CD14-positive monocyte (primary cell): ENCODE measurements at regions not wholly inside any gene's neighbourhood (a gene's known extent, or its start where the extent isn't known, plus 50 kb on each side); places are given as distances from the start of the nearest gene placed in this dataset.

Source experiments
- DNase-seq, 3 donors: peaks; one replicate each; pipeline ENCODE4 v3.0.0-alpha.2; 2011 to 2022
- H2AFZ ChIP-seq: 2 replicates; pipeline ENCODE4 v1.6.0; 2012; ENCODE audit warnings: mild to moderate bottlenecking, low read depth, low read length, inconsistent platforms; ENCODE audit not compliant: insufficient read depth, poor library complexity, severe bottlenecking
- H3K27ac ChIP-seq, 2 donors: 1 replicate in 1 of 2; 2 replicates in 1 of 2; pipeline ENCODE4 v1.5.1; 2012 to 2013; ENCODE audit warnings: low read length in 2 of 2, control low read depth in 1 of 2, inconsistent platforms in 1 of 2, low read depth in 1 of 2, mild to moderate bottlenecking in 1 of 2
- H3K27me3 ChIP-seq, 2 donors: one replicate each; pipeline versions ENCODE4 v1.6.0 to v1.6.1; 2011 to 2013; ENCODE audit warnings: low read length in 2 of 2; ENCODE audit not compliant: control insufficient read depth in 2 of 2, insufficient read depth in 2 of 2
- H3K36me3 ChIP-seq, 2 donors: replicated peaks in 1 of 2; 1 replicate in 1 of 2; 2 replicates in 1 of 2; pipeline versions ENCODE4 v1.5.1 to v1.6.1; 2012 to 2013; ENCODE audit warnings: low read length in 2 of 2, control low read depth in 1 of 2, inconsistent platforms in 1 of 2, mild to moderate bottlenecking in 1 of 2; ENCODE audit not compliant: insufficient read depth in 2 of 2, control insufficient read depth in 1 of 2
- H3K4me1 ChIP-seq, 2 donors: 1 replicate in 1 of 2; 2 replicates in 1 of 2; pipeline versions ENCODE4 v1.5.1 to v1.6.1; 2012 to 2013; ENCODE audit warnings: low read length in 2 of 2, control low read depth in 1 of 2, inconsistent platforms in 1 of 2, mild to moderate bottlenecking in 1 of 2, moderate library complexity in 1 of 2; ENCODE audit not compliant: insufficient read depth in 2 of 2, control insufficient read depth in 1 of 2
- H3K4me2 ChIP-seq: replicated peaks from 2 replicates; pipeline ENCODE3; 2012; ENCODE audit warnings: low read length, moderate library complexity, mild to moderate bottlenecking; ENCODE audit not compliant: poor library complexity, severe bottlenecking; ENCODE audit errors: extremely low read depth
- H3K4me3 ChIP-seq, 3 experiments: fragments of 200-600 bp in 1 of 3; sonication (generic) in 1 of 3; replicated peaks in 1 of 3; 1 replicate in 2 of 3; 2 replicates in 1 of 3; pipeline ENCODE4 v1.5.1; 2011 to 2013; ENCODE audit warnings: low read length in 3 of 3, mild to moderate bottlenecking in 3 of 3, control low read depth in 2 of 3, low read depth in 2 of 3, inconsistent platforms in 1 of 3, moderate library complexity in 1 of 3
- H3K79me2 ChIP-seq: 2 replicates; pipeline ENCODE4 v1.6.0; 2012; ENCODE audit warnings: mild to moderate bottlenecking, control low read depth, inconsistent platforms, low read length, moderate library complexity; ENCODE audit not compliant: insufficient read depth
- H3K9ac ChIP-seq: 2 replicates; pipeline ENCODE4 v1.6.0; 2017; ENCODE audit warnings: low read length, mild to moderate bottlenecking; ENCODE audit not compliant: insufficient read depth, poor library complexity, severe bottlenecking
- H3K9me3 ChIP-seq, 2 donors: replicated peaks in 1 of 2; 1 replicate in 1 of 2; 2 replicates in 1 of 2; pipeline versions ENCODE4 v1.5.1 to v1.6.1; 2012 to 2013; ENCODE audit warnings: low read length in 2 of 2, control low read depth in 1 of 2; ENCODE audit not compliant: control insufficient read depth in 1 of 2, insufficient read depth in 1 of 2
- H4K20me1 ChIP-seq: 2 replicates; pipeline ENCODE4 v1.6.0; 2012; ENCODE audit warnings: mild to moderate bottlenecking, low read length, control low read depth, moderate library complexity; ENCODE audit not compliant: insufficient read depth
- H3K27ac Mint-ChIP-seq, 7 donors: one replicate each; pipeline ENCODE4 v1.8.0; 2020; ENCODE audit warnings: mild to moderate bottlenecking in 7 of 7, mixed read lengths in 7 of 7, moderate library complexity in 6 of 7, inconsistent platforms in 2 of 7
- H3K27me3 Mint-ChIP-seq, 3 donors: one replicate each; pipeline ENCODE4 v1.8.0; 2021 to 2022; ENCODE audit warnings: low read depth in 3 of 3, mild to moderate bottlenecking in 3 of 3, mixed read lengths in 3 of 3, moderate library complexity in 3 of 3, inconsistent platforms in 1 of 3
- H3K36me3 Mint-ChIP-seq, 2 donors: one replicate each; pipeline ENCODE4 v1.8.0; 2020; ENCODE audit warnings: mixed read lengths in 2 of 2, inconsistent platforms in 1 of 2, mild to moderate bottlenecking in 1 of 2
- H3K4me1 Mint-ChIP-seq: one replicate; pipeline ENCODE4 v1.8.0; 2020; ENCODE audit warnings: mild to moderate bottlenecking, mixed read lengths
- H3K4me3 Mint-ChIP-seq, 2 donors: one replicate each; pipeline ENCODE4 v1.8.0; 2020; ENCODE audit warnings: mild to moderate bottlenecking in 2 of 2, mixed read lengths in 2 of 2, moderate library complexity in 1 of 2
- H3K9me3 Mint-ChIP-seq, 7 donors: one replicate each; pipeline ENCODE4 v1.8.0; 2020 to 2022; ENCODE audit warnings: mixed read lengths in 7 of 7, mild to moderate bottlenecking in 6 of 7, moderate library complexity in 6 of 7, inconsistent platforms in 2 of 7
- CTCF ChIP-seq: fragments of 200-600 bp; IDR thresholded peaks from one replicate; pipeline ENCODE4 v1.8.0; 2022; ENCODE audit warnings: antibody characterized with exemption, mild to moderate bottlenecking
- WGBS: methylation state at CpG from one replicate; pipeline ENCODE4 v1.1.5; 2013; ENCODE audit warnings: missing lambda C conversion rate; ENCODE audit not compliant: insufficient coverage; 5-methylcytosine and 5-hydroxymethylcytosine counted together
- intact Hi-C, 2 donors: fragments of 100-400 bp; cut with micrococcal nuclease; formaldehyde crosslinking; loops; one replicate each; pipeline versions ENCODE4 v1.15.0 to v1.15.1; 2023

- no peak overlapping the region for H2AFZ ChIP-seq
- intact Hi-C loops = no loop called here
- no peak for TF ChIP-seq CTCF
- no peaks in the 10 kb centered on the region for H3K4me1 Mint-ChIP-seq
- no peaks in the 10 kb centered on the region for H3K4me1 ChIP-seq
- H3K9me3 ChIP-seq = no peaks in the 10 kb centered on the region
- H3K79me2 ChIP-seq = no peaks in the 10 kb centered on the region
- H3K27ac ChIP-seq = no peak overlapping the region
- H3K9me3 Mint-ChIP-seq = peaks cover 0 to 4% (median 0%) of the 10 kb centered on the region in 7 donors
- H3K36me3 ChIP-seq = no peaks in the 10 kb centered on the region
- no peaks in the 10 kb centered on the region for H3K36me3 Mint-ChIP-seq
- no peak overlapping the region for H3K4me3 Mint-ChIP-seq
- H3K27ac Mint-ChIP-seq = no peak overlapping the region
- WGBS = no CpG with 5 or more reads among the region's 2 CpGs
- H3K4me3 ChIP-seq = no peak overlapping the region
- no peaks in the 10 kb centered on the region for H4K20me1 ChIP-seq
- no peaks in the 10 kb centered on the region for H3K27me3 Mint-ChIP-seq
- H3K27me3 ChIP-seq = no peaks in the 10 kb centered on the region
- H3K4me2 ChIP-seq = no peak overlapping the region
- DNase-seq = no peak
- no peak overlapping the region for H3K9ac ChIP-seq
Observed at GRCh38 chr10:112057072-112057471, 126.5 kb downstream of the GPAM start.

- Histone ChIP-seq H3K4me2 (no peak overlapping the region), H3K9me3 (no peaks in the 10 kb centered on the region), H3K36me3 (no peaks in the 10 kb centered on the region), H3K79me2 (no peaks in the 10 kb centered on the region), H3K4me1 (no peaks in the 10 kb centered on the region), H3K27ac (no peak overlapping the region), H4K20me1 (no peaks in the 10 kb centered on the region), H2AFZ (no peak overlapping the region), H3K9ac (no peak overlapping the region), H3K27me3 (no peaks in the 10 kb centered on the region), H3K4me3 (no peak overlapping the region)
- intact Hi-C loops = no loop called here
- Mint-ChIP-seq H3K27ac (no peak overlapping the region), H3K36me3 (no peaks in the 10 kb centered on the region), H3K4me3 (no peak overlapping the region), H3K27me3 (no peaks in the 10 kb centered on the region), H3K4me1 (no peaks in the 10 kb centered on the region), H3K9me3 (peaks cover 0 to 7% (median 2%) of the 10 kb centered on the region in 7 donors)
- DNase-seq = no peak
- TF ChIP-seq CTCF = no peak
- no CpG with 5 or more reads among the region's 6 CpGs for WGBS
Observed at GRCh38 chr10:112059220-112059619, 124.3 kb downstream of the GPAM start.
